NCI-H748 treated with DMSO at 0.1 percent for 48 hours (cell line): ENCODE measurements at regions not wholly inside any gene's neighbourhood (a gene's known extent, or its start where the extent isn't known, plus 50 kb on each side); places are given as distances from the start of the nearest gene placed in this dataset.
A peak's percentile ranks its signal among the peaks of the same experiment; 100 is the strongest.

Source experiments
- DNase-seq: peaks from one replicate; lab custom pipeline; 2025; lab: John Stamatoyannopoulos, UW

- no peak for DNase-seq
These were observed 109.0 kb upstream of the SHH start for GRCh38 chr7:155921086-155921803.

GRCh38 chr7:155920068-155920461 is 107.8 kb upstream of the SHH start:
- DNase-seq = no peak

- no peak for DNase-seq
These were observed 107.3 kb upstream of the SHH start for GRCh38 chr7:155919391-155920067.

- DNase-seq = no peak
These were observed 106.6 kb upstream of the SHH start for GRCh38 chr7:155918720-155919390.

- no peak for DNase-seq
These were observed 105.7 kb upstream of the SHH start for GRCh38 chr7:155917836-155918430.

GRCh38 chr7:155916926-155917655 is 104.8 kb upstream of the SHH start:
- no peak for DNase-seq

GRCh38 chr7:155914341-155914740 is 102.1 kb upstream of the SHH start:
- no peak for DNase-seq

GRCh38 chr7:155913719-155914118 is 101.5 kb upstream of the SHH start:
- DNase-seq = no peak

- no peak for DNase-seq
These were observed 101.0 kb upstream of the SHH start for GRCh38 chr7:155913291-155913690.

GRCh38 chr7:155911471-155912105 is 99.3 kb upstream of the SHH start:
- DNase-seq = no peak

- no peak for DNase-seq
These were observed 96.1 kb upstream of the SHH start for GRCh38 chr7:155908385-155908784.

GRCh38 chr7:155907450-155908200 is 95.4 kb upstream of the SHH start:
- DNase-seq = no peak

- no peak for DNase-seq
These were observed 88.9 kb upstream of the SHH start for GRCh38 chr7:155901176-155901575.

GRCh38 chr7:155899596-155899995 is 87.3 kb upstream of the SHH start:
- no peak for DNase-seq

- DNase-seq = no peak
These were observed 85.6 kb upstream of the SHH start for GRCh38 chr7:155897758-155898386.

- no peak for DNase-seq
These were observed 84.4 kb upstream of the SHH start for GRCh38 chr7:155896531-155897263.

- no peak for DNase-seq
These were observed 81.4 kb upstream of the SHH start for GRCh38 chr7:155893664-155894063.

- DNase-seq = no peak
These were observed 80.9 kb upstream of the SHH start for GRCh38 chr7:155893176-155893575.

GRCh38 chr7:155889636-155890511 is 77.6 kb upstream of the SHH start:
- peak; percentile 80 for DNase-seq
